Sigmoid colon (tissue), 3 donors: ENCODE measurements at regions not wholly inside any gene's neighbourhood (a gene's known extent, or its start where the extent isn't known, plus 50 kb on each side); places are given as distances from the start of the nearest gene placed in this dataset.

ENCODE experiments used
- CTCF ChIP-seq, 4 experiments: fragments of 450-650 bp in 3 of 4; fragments of 200-600 bp in 1 of 4; IDR thresholded peaks; one replicate each; pipeline ENCODE4 v1.5.1; 2016 to 2019; ENCODE audit warnings: antibody characterized with exemption in 4 of 4, mild to moderate bottlenecking in 3 of 4, moderate library complexity in 2 of 4
- POLR2A ChIP-seq, 2 donors: fragments of 450-650 bp; IDR thresholded peaks; one replicate each; pipeline ENCODE4 v1.6.1; 2016; ENCODE audit warnings: antibody characterized with exemption in 2 of 2, mild to moderate bottlenecking in 2 of 2, moderate library complexity in 2 of 2

GRCh38 chr14:30387871-30388270 is 171.1 kb upstream of the G2E3 start:
- TF ChIP-seq POLR2A (IDR thresholded peaks at IDR 0.05) (no peak), CTCF (IDR thresholded peaks at IDR 0.05) (no peak)
